Activated CD8-positive, alpha-beta memory T cell treated with anti-CD3 and anti-CD28 coated beads, Interleukin-2, amount 50 U/mL, for 1 hour (primary cell): ENCODE measurements at regions not wholly inside any gene's neighbourhood (a gene's known extent, or its start where the extent isn't known, plus 50 kb on each side); places are given as distances from the start of the nearest gene placed in this dataset.

Experiments used
- DNase-seq: peaks from one replicate; pipeline ENCODE4 v3.0.0-alpha.2; 2020; ENCODE audit errors: extremely low read depth

DNA sequence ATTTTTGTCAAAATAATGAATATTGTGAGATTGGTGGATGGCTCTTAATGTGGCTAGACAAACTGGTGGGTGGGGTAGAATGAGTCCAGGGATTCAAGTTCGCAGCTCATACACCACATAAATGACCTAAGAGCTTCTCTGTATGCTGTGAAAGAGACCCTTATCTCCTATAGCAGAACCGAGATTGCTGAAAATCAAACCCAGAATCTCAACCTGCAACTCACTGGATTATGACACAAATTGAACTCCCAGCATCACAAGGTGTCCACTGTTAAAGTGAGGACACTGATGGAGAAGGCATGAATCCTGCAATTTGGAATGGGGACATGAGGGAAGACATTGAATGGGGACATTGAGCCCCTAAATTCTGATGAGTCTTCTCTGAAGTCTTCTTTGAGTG is 51.3 kb upstream of the CNKSR3 start:
- no peak for DNase-seq

DNA sequence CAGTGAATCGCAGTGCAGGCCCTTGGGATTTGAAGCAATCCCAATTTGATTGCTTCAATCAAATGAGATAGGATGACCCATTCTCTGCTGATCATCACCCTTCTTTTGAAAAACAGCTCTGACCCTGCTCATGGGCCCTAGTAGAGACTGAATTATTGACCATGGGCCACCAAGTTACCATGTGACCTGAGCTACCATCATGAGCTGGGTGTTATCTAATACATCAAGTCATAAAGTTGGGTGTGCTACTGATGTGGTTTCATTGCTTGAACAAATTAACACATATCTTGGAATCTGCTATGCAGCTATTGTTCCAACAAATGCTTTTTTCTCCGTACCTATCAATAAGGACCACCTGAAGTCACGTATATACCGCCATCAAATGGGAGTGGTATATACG is 54.8 kb upstream of the CNKSR3 start:
- no peak for DNase-seq

DNA sequence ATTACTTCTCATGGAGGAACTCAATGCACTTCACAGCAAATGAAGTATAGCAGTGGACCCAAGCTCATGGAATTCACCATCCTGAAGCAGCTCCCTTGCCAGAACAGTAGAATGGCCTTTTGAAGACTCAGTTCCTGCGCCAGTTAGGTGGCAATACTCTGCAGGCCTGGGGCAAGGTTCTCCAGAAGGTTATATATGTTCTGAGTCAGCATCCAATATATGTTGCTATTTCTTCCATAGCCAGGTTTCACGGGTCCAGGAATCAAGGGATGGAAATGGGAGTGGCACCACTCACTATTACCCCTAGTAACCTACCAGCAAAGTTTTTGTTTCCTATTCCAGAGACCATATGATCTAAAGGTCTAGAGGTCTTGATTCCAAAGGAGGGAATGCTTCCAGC is 56.4 kb upstream of the CNKSR3 start:
- no peak for DNase-seq

- no peak for DNase-seq
Measured at GRCh38 chr6:154567695-154568220, 57.3 kb upstream of the CNKSR3 start.

- no peak for DNase-seq
Measured at GRCh38 chr6:154569156-154569862, 58.8 kb upstream of the CNKSR3 start.

DNA sequence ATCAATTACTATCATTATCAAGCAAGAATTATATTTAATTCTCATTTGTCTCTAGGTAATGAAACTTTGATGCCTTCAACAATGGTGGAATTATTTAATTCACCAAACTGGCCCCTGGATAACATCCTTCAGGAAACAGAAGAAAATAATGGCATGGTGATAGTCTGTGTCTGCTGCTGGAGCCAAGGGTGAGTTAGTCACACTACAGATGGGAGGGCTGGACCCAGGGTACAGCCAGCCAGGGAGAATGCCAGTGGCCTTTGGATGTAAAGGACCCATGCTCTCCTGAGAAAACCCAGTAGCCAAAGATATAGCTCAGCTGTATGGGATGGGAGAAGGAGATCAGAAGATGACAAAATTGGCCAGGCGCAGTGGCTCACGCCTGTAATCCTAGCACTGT is 60.0 kb upstream of the CNKSR3 start:
- DNase-seq, result no peak

DNA sequence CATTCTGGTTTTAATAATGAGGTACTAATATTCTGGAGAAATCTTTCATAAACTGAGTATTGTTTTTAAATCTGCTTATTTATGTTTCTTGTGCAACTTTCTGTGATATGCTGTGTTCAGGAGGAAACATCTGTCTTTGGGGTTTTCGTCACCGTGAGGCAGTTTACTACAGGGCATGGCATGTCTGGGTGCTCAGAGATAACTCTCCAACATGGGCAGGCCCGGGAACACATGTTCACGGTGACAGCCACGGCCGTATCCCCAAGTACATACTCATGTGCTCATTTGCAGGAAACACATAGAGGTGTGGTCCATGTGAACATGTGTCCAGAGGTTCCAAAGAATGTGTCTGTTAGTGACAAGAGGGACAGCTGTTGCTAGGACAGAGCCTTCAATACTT is 62.1 kb upstream of the CNKSR3 start:
- DNase-seq, result no peak

DNA sequence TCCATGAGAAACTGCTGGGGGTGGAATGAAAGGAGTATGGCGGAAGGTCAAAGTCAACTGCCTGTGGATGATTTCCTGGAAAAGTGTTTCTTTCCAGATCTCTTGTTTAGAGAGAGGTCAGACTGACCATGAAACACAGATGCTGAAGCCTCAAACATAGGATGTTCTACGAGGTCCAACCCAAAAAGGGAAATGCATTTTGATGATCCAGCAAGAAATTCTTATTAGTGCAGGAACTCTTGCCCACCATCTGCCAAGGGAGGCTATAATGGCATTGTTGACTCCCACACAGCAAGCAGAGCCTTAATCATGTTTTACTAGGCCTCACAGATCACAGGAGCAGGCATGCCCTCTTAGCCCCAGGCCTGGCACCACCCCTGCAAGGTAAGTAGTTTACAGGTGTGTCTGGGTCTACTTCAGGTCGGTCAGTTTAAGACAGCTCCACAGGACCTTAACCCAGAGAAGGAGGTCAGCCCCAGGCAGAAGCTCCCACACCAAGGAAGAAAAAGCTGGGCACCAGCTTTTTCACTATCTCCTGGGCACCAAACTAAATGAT is 67.6 kb upstream of the CNKSR3 start:
- DNase-seq, result no peak

- DNase-seq, result no peak
Measured at GRCh38 chr6:154579046-154579445, 68.6 kb upstream of the CNKSR3 start.

- DNase-seq, result no peak
Measured at GRCh38 chr6:154579485-154579884, 69.0 kb upstream of the CNKSR3 start.

- DNase-seq, result no peak
Measured at GRCh38 chr6:154580397-154581135, 70.1 kb upstream of the CNKSR3 start.

- no peak for DNase-seq
Measured at GRCh38 chr6:154582696-154583095, 72.2 kb upstream of the CNKSR3 start.

GRCh38 chr6:154583546-154584188 is 73.2 kb upstream of the CNKSR3 start:
- DNase-seq, result no peak

GRCh38 chr6:154590756-154591155 is 80.3 kb upstream of the CNKSR3 start:
- DNase-seq, result no peak

DNA sequence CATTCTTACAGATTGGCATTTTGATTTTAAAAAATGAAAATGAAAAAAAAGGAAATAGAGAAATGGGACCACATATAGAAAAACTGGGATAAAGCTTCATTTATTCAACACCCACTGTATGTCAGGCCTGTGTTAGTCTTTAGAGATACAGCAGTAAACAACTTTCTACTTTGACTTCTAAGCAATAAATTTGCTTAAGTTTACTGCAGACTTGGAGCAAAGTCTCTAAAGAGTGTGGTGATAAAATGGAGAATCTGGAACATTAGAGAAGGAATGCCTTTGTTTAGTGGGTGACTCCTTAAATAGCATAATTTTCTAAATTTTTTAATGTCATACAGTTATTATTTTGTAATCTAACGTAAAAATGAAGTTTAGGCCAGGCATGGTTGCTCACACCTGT is 80.7 kb upstream of the CNKSR3 start:
- DNase-seq, result no peak

- DNase-seq, result no peak
Measured at GRCh38 chr6:154592199-154592860, 81.8 kb upstream of the CNKSR3 start.

- DNase-seq, result no peak
Measured at GRCh38 chr6:154593122-154593521, 82.6 kb upstream of the CNKSR3 start.

DNA sequence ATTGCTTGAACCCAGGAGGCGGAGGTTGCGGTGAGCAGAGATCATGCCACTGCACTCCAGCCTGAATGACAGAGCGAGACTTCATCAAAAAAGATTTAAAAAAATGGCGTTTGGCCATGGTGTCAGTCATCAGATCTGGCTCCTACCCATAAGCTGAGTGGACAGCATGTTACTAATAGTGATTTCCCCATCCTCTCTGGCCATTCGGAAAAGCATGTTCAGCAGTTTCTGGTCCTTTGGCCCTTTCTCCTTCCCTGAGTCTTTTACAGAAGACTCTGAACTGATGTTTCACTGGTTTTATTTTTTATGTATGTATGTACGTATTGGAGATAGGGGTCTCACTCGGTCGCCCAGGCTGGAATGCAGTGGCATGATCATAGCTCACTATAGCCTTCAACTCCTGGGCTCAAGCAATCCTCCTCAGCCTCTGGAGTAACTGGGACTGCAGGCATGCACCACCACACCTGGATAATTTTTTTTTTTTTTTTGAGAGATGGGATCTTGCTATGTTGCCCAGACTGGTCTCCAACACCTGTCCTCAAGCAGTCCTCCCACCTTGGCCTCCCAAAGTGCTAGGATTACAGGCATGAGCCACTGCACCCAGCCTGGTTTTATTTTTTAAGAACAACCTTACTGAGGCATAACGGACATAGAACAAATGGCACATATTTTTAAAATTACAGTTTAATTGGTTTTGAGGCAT is 84.2 kb upstream of the CNKSR3 start:
- no peak for DNase-seq

- no peak for DNase-seq
Measured at GRCh38 chr6:154595538-154595937, 85.1 kb upstream of the CNKSR3 start.

- DNase-seq, result no peak
Measured at GRCh38 chr6:154596009-154596408, 85.5 kb upstream of the CNKSR3 start.

DNA sequence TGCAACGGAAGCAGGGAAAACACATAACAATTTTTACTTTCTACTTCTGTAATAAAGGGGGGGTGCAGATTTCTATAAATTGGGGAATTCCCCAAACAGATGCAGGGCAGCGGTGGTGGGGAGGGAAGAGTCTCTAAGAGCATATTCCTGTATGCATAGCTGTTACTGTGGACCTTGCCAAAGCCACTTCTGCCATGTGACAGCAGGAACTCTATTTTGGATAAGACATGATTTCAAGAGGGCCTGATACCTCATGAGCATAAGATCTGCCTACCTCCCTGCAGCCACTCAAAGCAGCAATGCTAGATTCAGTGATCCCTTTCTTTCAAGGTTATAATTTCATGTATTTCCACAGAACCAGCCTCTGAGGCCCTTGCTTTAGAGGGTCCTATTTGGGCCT is 86.2 kb upstream of the CNKSR3 start:
- no peak for DNase-seq
